ENCODE measurements at regions not wholly inside any gene's neighbourhood (a gene's known extent, or its start where the extent isn't known, plus 50 kb on each side); places are given as distances from the start of the nearest gene placed in this dataset.

- TF ChIP-seq FOXP2 (optimal IDR thresholded peaks at IDR 0.05; ENCODE audit: borderline replicate concordance, extremely low read depth, extremely low read length, insufficient read depth) (no peak), POLR2AphosphoS5 (IDR thresholded peaks at IDR 0.05; ENCODE audit: low read depth, low read length) (no peak), SIN3A (IDR thresholded peaks at IDR 0.05; ENCODE audit: borderline replicate concordance, insufficient read depth, low read length) (no peak), TAF1 (IDR thresholded peaks at IDR 0.05; ENCODE audit: borderline replicate concordance, insufficient read depth, low read length) (no peak), REST (IDR thresholded peaks at IDR 0.05; ENCODE audit: insufficient read depth in 1 of 2, low read depth in 2 of 2, low read length in 2 of 2) (no peak)
These were observed 72.0 kb upstream of the LMO1 start for GRCh38 chr11:8335683-8336082.

GRCh38 chr11:8335186-8335585, 71.5 kb upstream of the LMO1 start:
- no peak for TF ChIP-seq REST (IDR thresholded peaks at IDR 0.05; ENCODE audit: insufficient read depth in 1 of 2, low read depth in 2 of 2, low read length in 2 of 2)
- TF ChIP-seq TAF1 (IDR thresholded peaks at IDR 0.05; ENCODE audit: borderline replicate concordance, insufficient read depth, low read length) = no peak
- no peak for TF ChIP-seq POLR2AphosphoS5 (IDR thresholded peaks at IDR 0.05; ENCODE audit: low read depth, low read length)
- TF ChIP-seq FOXP2 (optimal IDR thresholded peaks at IDR 0.05; ENCODE audit: borderline replicate concordance, extremely low read depth, extremely low read length, insufficient read depth) = no peak
- no peak for TF ChIP-seq SIN3A (IDR thresholded peaks at IDR 0.05; ENCODE audit: borderline replicate concordance, insufficient read depth, low read length)

GRCh38 chr11:8333811-8334401, 70.2 kb upstream of the LMO1 start:
- TF ChIP-seq POLR2AphosphoS5 (IDR thresholded peaks at IDR 0.05; ENCODE audit: low read depth, low read length) (no peak), FOXP2 (optimal IDR thresholded peaks at IDR 0.05; ENCODE audit: borderline replicate concordance, extremely low read depth, extremely low read length, insufficient read depth) (no peak), TAF1 (IDR thresholded peaks at IDR 0.05; ENCODE audit: borderline replicate concordance, insufficient read depth, low read length) (no peak), SIN3A (IDR thresholded peaks at IDR 0.05; ENCODE audit: borderline replicate concordance, insufficient read depth, low read length) (no peak), REST (IDR thresholded peaks at IDR 0.05; ENCODE audit: insufficient read depth in 1 of 2, low read depth in 2 of 2, low read length in 2 of 2) (no peak)

GRCh38 chr11:8333376-8333775, 69.7 kb upstream of the LMO1 start:
- TF ChIP-seq FOXP2 (optimal IDR thresholded peaks at IDR 0.05; ENCODE audit: borderline replicate concordance, extremely low read depth, extremely low read length, insufficient read depth) (no peak), REST (IDR thresholded peaks at IDR 0.05; ENCODE audit: insufficient read depth in 1 of 2, low read depth in 2 of 2, low read length in 2 of 2) (no peak), SIN3A (IDR thresholded peaks at IDR 0.05; ENCODE audit: borderline replicate concordance, insufficient read depth, low read length) (no peak), POLR2AphosphoS5 (IDR thresholded peaks at IDR 0.05; ENCODE audit: low read depth, low read length) (no peak), TAF1 (IDR thresholded peaks at IDR 0.05; ENCODE audit: borderline replicate concordance, insufficient read depth, low read length) (no peak)
